ENCODE measurements at regions not wholly inside any gene's neighbourhood (a gene's known extent, or its start where the extent isn't known, plus 50 kb on each side); places are given as distances from the start of the nearest gene placed in this dataset.

DNA sequence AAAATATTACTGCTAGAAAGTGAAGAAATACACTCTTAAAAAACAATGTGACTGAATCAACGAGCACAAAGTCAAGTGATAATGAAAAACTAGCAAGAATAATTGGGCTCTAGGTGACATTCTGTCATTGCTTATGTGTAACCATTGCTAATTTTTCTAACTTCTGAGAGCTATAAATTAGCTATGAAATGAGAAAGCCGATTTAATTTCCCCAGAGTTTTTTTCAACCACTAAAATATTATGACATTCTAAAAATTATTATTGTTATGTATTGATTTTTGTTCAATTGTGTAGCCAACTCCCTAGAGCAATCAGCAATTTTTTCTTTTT is 458.6 kb upstream of the ATXN8OS start:
- DNase-seq (ENCODE audit: extremely low read depth, low read depth) = no peak
- no peak for TF ChIP-seq CTCF (IDR thresholded peaks at IDR 0.05; ENCODE audit: low read depth, low read length)

- no peak for DNase-seq (ENCODE audit: extremely low read depth, low read depth)
- TF ChIP-seq CTCF (IDR thresholded peaks at IDR 0.05; ENCODE audit: low read depth, low read length) = no peak
Observed at GRCh38 chr13:69648340-69649062, 459.1 kb upstream of the ATXN8OS start.

DNA sequence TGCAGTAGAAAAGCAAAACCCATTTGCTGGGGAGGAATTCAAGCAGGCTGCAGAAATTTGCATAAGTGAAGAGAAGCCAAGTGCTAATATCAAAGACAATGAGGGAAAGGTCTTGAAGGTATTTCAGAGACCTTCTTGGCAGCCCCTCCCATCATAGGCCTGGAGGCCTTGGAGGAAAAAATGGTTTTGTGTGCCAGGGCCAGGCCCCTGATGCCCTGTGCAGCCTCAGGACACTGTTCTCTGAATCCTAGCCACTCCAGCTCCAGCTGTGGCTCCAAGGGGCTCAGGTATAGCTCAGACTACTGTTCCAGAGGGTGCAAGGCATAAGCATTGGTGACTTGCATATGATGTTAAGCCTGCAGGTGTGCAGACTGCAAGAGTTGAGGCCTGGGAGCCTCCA is 463.2 kb upstream of the ATXN8OS start:
- no peak for TF ChIP-seq CTCF (IDR thresholded peaks at IDR 0.05; ENCODE audit: low read depth, low read length)
- no peak for DNase-seq (ENCODE audit: extremely low read depth, low read depth)

DNA sequence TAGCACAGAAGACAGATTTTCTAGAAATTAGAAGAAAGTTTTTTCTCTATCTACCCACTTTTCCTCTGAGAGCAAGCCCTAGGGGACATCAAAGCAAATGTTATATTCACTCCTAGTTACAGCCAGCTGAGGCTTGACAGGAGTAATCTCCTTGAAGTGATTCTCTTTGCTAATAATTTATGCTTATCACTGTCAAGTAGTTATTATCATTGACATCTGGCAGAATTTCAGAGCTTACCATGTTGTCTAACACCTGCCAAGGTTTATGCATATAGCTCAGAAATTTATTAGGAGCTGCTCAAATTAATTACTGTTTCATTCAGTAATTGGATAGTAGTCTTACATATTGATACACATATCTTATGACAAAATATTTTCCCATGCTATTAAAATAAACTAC is 465.9 kb upstream of the ATXN8OS start:
- DNase-seq (ENCODE audit: extremely low read depth, low read depth) = no peak
- no peak for TF ChIP-seq CTCF (IDR thresholded peaks at IDR 0.05; ENCODE audit: low read depth, low read length)

DNA sequence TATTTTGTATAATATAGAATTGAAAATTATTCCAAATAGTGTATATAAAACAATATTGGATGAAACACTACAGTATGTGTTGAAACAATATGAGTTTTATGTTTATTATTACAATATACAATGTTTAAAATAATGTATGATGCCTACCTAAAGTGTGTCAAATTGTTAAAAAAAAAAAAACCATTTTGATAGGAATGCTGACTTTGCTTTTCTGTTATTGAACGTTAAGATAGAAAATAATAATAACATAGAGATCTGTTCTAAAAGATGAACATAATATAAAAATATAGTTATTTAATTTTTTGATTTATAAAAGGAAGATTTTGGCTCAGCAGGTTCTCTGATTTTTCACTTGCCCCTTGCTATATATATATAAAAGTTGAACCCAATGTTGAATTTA is 474.6 kb upstream of the ATXN8OS start:
- TF ChIP-seq CTCF (IDR thresholded peaks at IDR 0.05; ENCODE audit: low read depth, low read length) = no peak
- no peak for DNase-seq (ENCODE audit: extremely low read depth, low read depth)

DNA sequence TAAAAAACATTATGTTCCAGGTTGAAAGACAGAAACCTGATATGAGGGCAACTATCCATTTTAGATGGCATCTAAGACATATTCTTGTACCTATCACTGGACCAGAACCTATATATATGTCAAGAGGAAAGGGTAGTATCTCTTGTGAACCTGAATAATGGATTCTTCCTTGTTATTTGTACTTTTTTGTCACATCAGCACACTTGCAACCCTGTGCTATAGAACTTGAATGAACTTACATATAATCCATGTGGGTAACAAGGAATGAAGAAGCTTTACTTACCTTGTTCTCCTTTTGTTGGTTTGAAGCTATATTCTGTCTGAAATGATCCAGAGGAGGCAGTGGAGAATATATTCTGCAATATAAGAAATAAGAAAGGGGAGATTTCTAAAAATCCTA is 483.7 kb upstream of the ATXN8OS start:
- DNase-seq (ENCODE audit: extremely low read depth, low read depth) = no peak
- no peak for TF ChIP-seq CTCF (IDR thresholded peaks at IDR 0.05; ENCODE audit: low read depth, low read length)

DNA sequence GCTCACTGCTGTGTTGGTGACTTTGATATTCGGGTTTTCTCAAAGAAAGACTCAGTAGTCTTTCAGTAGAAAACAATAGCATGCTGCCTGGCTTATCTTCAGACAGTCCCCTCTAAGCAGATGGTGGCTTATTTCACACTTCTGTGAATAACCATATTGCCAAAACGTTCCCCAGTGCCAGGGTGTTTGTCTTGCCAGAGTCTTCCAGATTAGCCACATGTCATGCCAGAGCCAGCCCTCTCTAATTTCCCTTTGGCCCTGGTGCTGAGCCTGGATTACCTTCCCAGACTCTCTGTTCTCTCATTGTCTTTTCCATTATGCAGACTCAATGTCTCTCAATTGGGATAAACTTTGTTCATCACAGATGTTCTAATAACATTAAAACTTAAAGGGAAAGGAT is 488.0 kb upstream of the ATXN8OS start:
- no peak for DNase-seq (ENCODE audit: extremely low read depth, low read depth)
- no peak for TF ChIP-seq CTCF (IDR thresholded peaks at IDR 0.05; ENCODE audit: low read depth, low read length)
